Fibroblast of villous mesenchyme (primary cell): ENCODE measurements at regions not wholly inside any gene's neighbourhood (a gene's known extent, or its start where the extent isn't known, plus 50 kb on each side); places are given as distances from the start of the nearest gene placed in this dataset.

ENCODE experiments used
- DNase-seq: peaks from one replicate; pipeline ENCODE4 v3.0.0-alpha.2; 2010; ENCODE audit warnings: low read depth
- H3K4me3 ChIP-seq: 2 replicates; pipeline ENCODE4 v1.5.1; 2011; ENCODE audit warnings: low read depth, mild to moderate bottlenecking, low read length
- TF ChIP-seq, protein P1 (sequence below): IDR thresholded peaks from 2 replicates; pipeline ENCODE4 v1.5.1; 2012; ENCODE audit warnings: low read depth, mild to moderate bottlenecking, low read length; ENCODE audit not compliant: insufficient read depth

DNA sequence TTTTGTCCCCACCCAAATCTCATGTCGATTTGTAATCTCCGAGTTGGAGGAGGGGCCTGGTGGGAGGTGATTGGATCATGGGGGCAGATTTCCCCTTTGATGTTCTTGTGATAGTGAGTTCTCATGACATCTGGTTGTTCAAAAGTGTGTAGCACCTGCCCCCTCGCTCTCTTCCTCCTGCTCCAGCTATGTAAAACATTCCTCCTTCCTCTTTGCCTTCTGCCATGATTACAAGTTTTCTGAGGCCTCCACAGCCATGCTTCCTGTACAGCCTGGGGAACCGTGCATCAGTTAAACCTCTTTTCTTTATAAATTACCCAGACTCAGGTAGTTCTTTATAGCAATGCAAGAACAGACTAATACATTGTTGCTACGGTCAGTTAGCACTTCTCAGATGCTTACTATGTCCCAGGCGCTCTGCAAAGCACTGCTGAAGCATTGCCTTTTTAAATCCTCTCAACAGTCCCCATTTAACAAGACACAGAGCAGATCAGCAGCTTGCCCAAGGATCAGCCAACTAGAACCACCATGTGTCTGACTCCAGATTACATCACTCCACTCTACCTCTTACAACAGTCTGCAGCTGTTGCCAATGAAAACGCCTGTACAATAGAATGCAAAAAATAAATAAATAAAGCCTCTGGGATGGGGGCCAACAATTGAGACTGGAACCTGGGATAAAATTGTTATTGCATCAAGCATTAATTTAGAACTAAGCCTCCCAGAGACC is 52.4 kb upstream of the USP1 start:
- peak; percentile 86 for DNase-seq
- no peak overlapping the region for H3K4me3 ChIP-seq
- TF ChIP-seq, protein P1, sequence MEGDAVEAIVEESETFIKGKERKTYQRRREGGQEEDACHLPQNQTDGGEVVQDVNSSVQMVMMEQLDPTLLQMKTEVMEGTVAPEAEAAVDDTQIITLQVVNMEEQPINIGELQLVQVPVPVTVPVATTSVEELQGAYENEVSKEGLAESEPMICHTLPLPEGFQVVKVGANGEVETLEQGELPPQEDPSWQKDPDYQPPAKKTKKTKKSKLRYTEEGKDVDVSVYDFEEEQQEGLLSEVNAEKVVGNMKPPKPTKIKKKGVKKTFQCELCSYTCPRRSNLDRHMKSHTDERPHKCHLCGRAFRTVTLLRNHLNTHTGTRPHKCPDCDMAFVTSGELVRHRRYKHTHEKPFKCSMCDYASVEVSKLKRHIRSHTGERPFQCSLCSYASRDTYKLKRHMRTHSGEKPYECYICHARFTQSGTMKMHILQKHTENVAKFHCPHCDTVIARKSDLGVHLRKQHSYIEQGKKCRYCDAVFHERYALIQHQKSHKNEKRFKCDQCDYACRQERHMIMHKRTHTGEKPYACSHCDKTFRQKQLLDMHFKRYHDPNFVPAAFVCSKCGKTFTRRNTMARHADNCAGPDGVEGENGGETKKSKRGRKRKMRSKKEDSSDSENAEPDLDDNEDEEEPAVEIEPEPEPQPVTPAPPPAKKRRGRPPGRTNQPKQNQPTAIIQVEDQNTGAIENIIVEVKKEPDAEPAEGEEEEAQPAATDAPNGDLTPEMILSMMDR: no peak

DNA sequence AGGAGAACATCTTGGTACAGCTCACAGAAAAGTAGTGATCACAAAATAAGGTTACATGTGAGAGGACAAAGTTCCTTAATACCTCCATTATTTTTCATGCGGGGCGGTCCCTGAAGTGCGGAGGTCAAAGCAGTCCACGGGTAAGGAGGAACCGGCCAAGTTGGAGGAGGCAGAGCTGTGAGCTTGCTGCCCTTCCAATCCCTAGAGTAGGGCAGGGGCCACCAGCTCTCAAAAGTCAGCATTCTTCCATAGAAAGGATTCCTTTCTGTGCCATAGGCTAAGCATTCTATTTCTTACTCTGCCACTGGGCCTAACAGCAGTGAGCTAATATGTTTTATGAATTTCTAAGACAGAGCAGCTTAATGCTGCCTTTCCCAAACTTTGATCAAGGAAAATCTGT is 50.9 kb upstream of the USP1 start:
- H3K4me3 ChIP-seq: no peak overlapping the region
- no peak for DNase-seq
- TF ChIP-seq, protein P1: no peak

DNA sequence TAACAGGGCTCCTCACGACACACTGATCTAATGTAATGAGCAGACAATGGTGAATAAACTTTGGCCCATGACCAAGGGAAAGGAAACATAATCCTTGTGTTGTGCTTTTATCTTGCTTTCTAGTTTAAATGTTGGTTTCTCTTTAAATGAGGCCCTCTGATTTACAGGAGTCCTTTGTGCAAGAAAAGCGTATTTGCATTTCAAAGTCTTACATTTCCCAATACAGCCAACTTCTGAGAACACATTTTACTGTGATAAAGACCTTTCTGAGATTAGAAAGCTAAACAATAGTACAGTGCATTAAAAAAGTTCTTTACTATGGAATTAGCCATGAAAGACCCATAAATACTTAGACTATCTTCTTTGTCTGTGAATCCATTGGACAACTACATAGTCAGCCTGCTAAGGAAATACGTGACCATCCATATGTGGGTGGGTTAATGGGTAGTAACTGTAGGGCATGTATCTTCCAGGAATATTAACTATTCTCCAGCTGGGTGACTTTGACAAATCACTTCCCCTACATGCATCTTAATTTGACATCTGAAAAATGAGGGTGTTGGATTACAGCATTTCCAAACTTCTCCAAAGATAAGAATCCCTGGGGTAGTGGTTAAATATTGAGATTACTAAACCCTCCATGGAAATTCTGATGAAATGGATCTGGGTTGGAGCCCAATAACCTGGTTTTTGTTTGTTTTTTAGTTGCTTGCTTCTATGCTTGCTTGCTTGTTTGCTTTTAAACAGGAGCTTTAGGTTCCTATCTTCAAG is 50.3 kb upstream of the USP1 start:
- DNase-seq: no peak
- TF ChIP-seq, protein P1: no peak
- H3K4me3 ChIP-seq: no peak overlapping the region
